DOHH2 (cell line): ENCODE measurements at regions not wholly inside any gene's neighbourhood (a gene's known extent, or its start where the extent isn't known, plus 50 kb on each side); places are given as distances from the start of the nearest gene placed in this dataset.

ENCODE experiments used
- H3F3A ChIP-seq: fragments of 200-600 bp; sonication (generic), shearing (Covaris generic); 2 replicates; pipeline ENCODE4 v1.6.0; 2016; ENCODE audit warnings: antibody characterized with exemption, mild to moderate bottlenecking; ENCODE audit not compliant: control insufficient read depth, insufficient read depth
- H3K27ac ChIP-seq: fragments of 200-600 bp; sonication (generic); 2 replicates; pipeline ENCODE4 v1.5.1; 2014; ENCODE audit warnings: low read depth, mild to moderate bottlenecking, low read length, moderate library complexity
- H3K27me3 ChIP-seq: fragments of 200-600 bp; sonication (generic); 2 replicates; pipeline ENCODE4 v1.6.1; 2014; ENCODE audit warnings: mild to moderate bottlenecking, low read length, mixed read lengths; ENCODE audit not compliant: control insufficient read depth
- H3K36me3 ChIP-seq: fragments of 200-600 bp; sonication (generic); 2 replicates; pipeline ENCODE4 v1.6.1; 2014; ENCODE audit warnings: mild to moderate bottlenecking, low read length, moderate library complexity, mixed read lengths; ENCODE audit not compliant: control insufficient read depth
- H3K4me1 ChIP-seq: fragments of 200-600 bp; sonication (generic); 2 replicates; pipeline ENCODE4 v1.6.1; 2014; ENCODE audit warnings: mild to moderate bottlenecking, low read length, mixed read lengths; ENCODE audit not compliant: control insufficient read depth
- H3K4me2 ChIP-seq: fragments of 200-600 bp; sonication (generic); 2 replicates; pipeline ENCODE4 v1.6.0; 2014; ENCODE audit warnings: mild to moderate bottlenecking, low read length, moderate library complexity
- H3K4me3 ChIP-seq: fragments of 200-600 bp; sonication (generic); 2 replicates; pipeline ENCODE4 v1.5.1; 2014; ENCODE audit warnings: mild to moderate bottlenecking, low read length, mixed read lengths
- H3K79me2 ChIP-seq: fragments of 200-600 bp; sonication (generic); 2 replicates; pipeline ENCODE4 v1.6.1; 2014; ENCODE audit warnings: mild to moderate bottlenecking, low read length, mixed read lengths; ENCODE audit not compliant: control insufficient read depth
- H3K9me2 ChIP-seq: fragments of 200-600 bp; sonication (generic); replicated peaks from 2 replicates; pipeline ENCODE4 v1.6.1; 2014; ENCODE audit warnings: mild to moderate bottlenecking, low read length, mixed read lengths; ENCODE audit not compliant: control insufficient read depth
- H3K9me3 ChIP-seq: fragments of 200-600 bp; sonication (generic); 2 replicates; pipeline ENCODE4 v1.6.1; 2014; ENCODE audit warnings: antibody characterized with exemption, low read length, mixed read lengths; ENCODE audit not compliant: control insufficient read depth, insufficient read depth
- H4K20me1 ChIP-seq: fragments of 200-600 bp; sonication (generic); 2 replicates; pipeline ENCODE4 v1.6.0; 2014; ENCODE audit warnings: low read depth, mild to moderate bottlenecking, antibody characterized with exemption, low read length, moderate library complexity; ENCODE audit not compliant: control insufficient read depth, insufficient read depth
- EZH2phosphoT487 ChIP-seq: fragments of 200-600 bp; sonication (generic); IDR thresholded peaks from 2 replicates; pipeline ENCODE4 v1.6.1; 2017; ENCODE audit warnings: borderline replicate concordance, mild to moderate bottlenecking, antibody characterized with exemption, low read length, moderate library complexity, mixed read lengths
- TF ChIP-seq, protein P1 (sequence below): fragments of 200-600 bp; sonication (generic); IDR thresholded peaks from one replicate; pipeline ENCODE4 v1.5.1; 2014; ENCODE audit warnings: antibody characterized with exemption, mild to moderate bottlenecking, low read depth, low read length; ENCODE audit not compliant: poor library complexity, severe bottlenecking

- no peaks in the 10 kb centered on the region for H3K36me3 ChIP-seq
- H3K79me2 ChIP-seq = no peaks in the 10 kb centered on the region
- TF ChIP-seq, protein P1, sequence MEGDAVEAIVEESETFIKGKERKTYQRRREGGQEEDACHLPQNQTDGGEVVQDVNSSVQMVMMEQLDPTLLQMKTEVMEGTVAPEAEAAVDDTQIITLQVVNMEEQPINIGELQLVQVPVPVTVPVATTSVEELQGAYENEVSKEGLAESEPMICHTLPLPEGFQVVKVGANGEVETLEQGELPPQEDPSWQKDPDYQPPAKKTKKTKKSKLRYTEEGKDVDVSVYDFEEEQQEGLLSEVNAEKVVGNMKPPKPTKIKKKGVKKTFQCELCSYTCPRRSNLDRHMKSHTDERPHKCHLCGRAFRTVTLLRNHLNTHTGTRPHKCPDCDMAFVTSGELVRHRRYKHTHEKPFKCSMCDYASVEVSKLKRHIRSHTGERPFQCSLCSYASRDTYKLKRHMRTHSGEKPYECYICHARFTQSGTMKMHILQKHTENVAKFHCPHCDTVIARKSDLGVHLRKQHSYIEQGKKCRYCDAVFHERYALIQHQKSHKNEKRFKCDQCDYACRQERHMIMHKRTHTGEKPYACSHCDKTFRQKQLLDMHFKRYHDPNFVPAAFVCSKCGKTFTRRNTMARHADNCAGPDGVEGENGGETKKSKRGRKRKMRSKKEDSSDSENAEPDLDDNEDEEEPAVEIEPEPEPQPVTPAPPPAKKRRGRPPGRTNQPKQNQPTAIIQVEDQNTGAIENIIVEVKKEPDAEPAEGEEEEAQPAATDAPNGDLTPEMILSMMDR = no peak
- no peak for TF ChIP-seq EZH2phosphoT487
- no peaks in the 10 kb centered on the region for H4K20me1 ChIP-seq
- H3K9me3 ChIP-seq = no peaks in the 10 kb centered on the region
- H3K9me2 ChIP-seq = no peaks in the 10 kb centered on the region
- H3K27ac ChIP-seq = no peak overlapping the region
- no peak overlapping the region for H3K4me2 ChIP-seq
- no peaks in the 10 kb centered on the region for H3K4me1 ChIP-seq
- no peak overlapping the region for H3K4me3 ChIP-seq
- H3F3A ChIP-seq = no peaks in the 10 kb centered on the region
- no peaks in the 10 kb centered on the region for H3K27me3 ChIP-seq
Observed at GRCh38 chr3:73249047-73249446, 187.6 kb downstream of the EBLN2 start.

GRCh38 chr3:73254062-73254461 lies 192.6 kb downstream of the EBLN2 start:
- Histone ChIP-seq H3K9me2 (no peaks in the 10 kb centered on the region), H3K27me3 (no peaks in the 10 kb centered on the region), H3F3A (no peaks in the 10 kb centered on the region), H3K27ac (no peak overlapping the region), H3K36me3 (no peaks in the 10 kb centered on the region), H4K20me1 (no peaks in the 10 kb centered on the region), H3K4me3 (no peak overlapping the region), H3K9me3 (no peaks in the 10 kb centered on the region), H3K4me1 (no peaks in the 10 kb centered on the region), H3K79me2 (no peaks in the 10 kb centered on the region), H3K4me2 (no peak overlapping the region)
- TF ChIP-seq EZH2phosphoT487 = no peak
- TF ChIP-seq, protein P1 = no peak

GRCh38 chr3:73255609-73256029 lies 194.2 kb downstream of the EBLN2 start:
- Histone ChIP-seq H3K4me1 (no peaks in the 10 kb centered on the region), H3K9me3 (no peaks in the 10 kb centered on the region), H3K27ac (no peak overlapping the region), H3K4me2 (no peak overlapping the region), H3F3A (no peaks in the 10 kb centered on the region), H3K27me3 (no peaks in the 10 kb centered on the region), H3K9me2 (no peaks in the 10 kb centered on the region), H3K36me3 (no peaks in the 10 kb centered on the region), H3K4me3 (no peak overlapping the region), H4K20me1 (no peaks in the 10 kb centered on the region), H3K79me2 (no peaks in the 10 kb centered on the region)
- TF ChIP-seq, protein P1 = no peak
- no peak for TF ChIP-seq EZH2phosphoT487

GRCh38 chr3:73257186-73257585 lies 195.7 kb downstream of the EBLN2 start:
- TF ChIP-seq, protein P1 = no peak
- no peak for TF ChIP-seq EZH2phosphoT487
- Histone ChIP-seq H3K36me3 (no peaks in the 10 kb centered on the region), H3K27ac (no peak overlapping the region)

More at GRCh38 chr3:73257186-73257585, 195.7 kb downstream of the EBLN2 start:
- H3F3A ChIP-seq = no peaks in the 10 kb centered on the region
- no peaks in the 10 kb centered on the region for H3K9me3 ChIP-seq
- H3K27me3 ChIP-seq = no peaks in the 10 kb centered on the region
- H4K20me1 ChIP-seq = no peaks in the 10 kb centered on the region
- no peak overlapping the region for H3K4me2 ChIP-seq
- H3K4me3 ChIP-seq = no peak overlapping the region
- H3K4me1 ChIP-seq = no peaks in the 10 kb centered on the region
- no peaks in the 10 kb centered on the region for H3K9me2 ChIP-seq
- no peaks in the 10 kb centered on the region for H3K79me2 ChIP-seq
